Right lobe of liver (tissue), 4 donors: ENCODE measurements at regions not wholly inside any gene's neighbourhood (a gene's known extent, or its start where the extent isn't known, plus 50 kb on each side); places are given as distances from the start of the nearest gene placed in this dataset.

ENCODE experiments used
- POLR2A ChIP-seq: fragments of 450-650 bp; IDR thresholded peaks from one replicate; pipeline ENCODE4 v1.6.1; 2017; ENCODE audit warnings: antibody characterized with exemption, mild to moderate bottlenecking
- TF ChIP-seq, protein P1 (sequence below), 4 donors: fragments of 200-600 bp in 3 of 4; fragments of 450-650 bp in 1 of 4; IDR thresholded peaks; one replicate each; pipeline versions ENCODE4 v1.5.1 to v1.8.0; 2016 to 2022; ENCODE audit warnings: antibody characterized with exemption in 4 of 4, mild to moderate bottlenecking in 2 of 4
- donor health status: DM: no; HTN: no; CAD: no.
- donor health status: DM: no; HTN: no; CAD: no.
- donor health status: DM: no; HTN: yes; CAD: no.

DNA sequence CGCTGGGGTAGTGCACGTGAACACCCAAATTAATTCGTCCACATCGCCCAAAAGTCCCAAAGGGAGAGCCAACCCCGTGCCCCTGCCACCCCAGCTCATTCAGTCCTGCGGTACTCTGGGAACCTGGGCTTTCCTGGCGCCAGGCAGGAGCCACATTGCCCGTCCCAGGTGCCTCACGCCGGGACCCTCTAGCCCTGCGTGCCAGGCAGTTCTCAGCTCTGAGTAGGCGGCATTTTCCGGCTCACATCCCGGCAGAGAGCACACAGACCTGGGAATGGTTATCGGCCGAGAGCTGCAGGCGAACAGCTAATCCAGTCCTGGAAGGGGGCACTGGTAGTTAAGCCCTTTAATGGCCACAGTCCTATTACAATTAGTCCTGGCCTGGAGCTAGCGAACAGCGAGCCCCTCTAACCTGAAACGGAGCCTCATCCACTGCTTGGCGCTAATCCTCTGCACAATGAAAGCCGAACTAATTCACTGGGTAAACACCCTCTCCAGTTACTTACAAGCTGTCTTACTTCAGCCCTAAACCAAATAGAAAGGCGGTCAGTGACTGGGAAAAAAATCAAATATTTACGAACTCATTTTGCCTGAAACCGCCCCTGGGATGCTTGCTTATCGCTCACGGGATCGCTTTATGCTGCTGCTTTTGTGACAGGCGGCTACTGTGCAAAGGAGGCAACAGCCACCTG lies 254.6 kb upstream of the SOX14 start:
- TF ChIP-seq, protein P1, sequence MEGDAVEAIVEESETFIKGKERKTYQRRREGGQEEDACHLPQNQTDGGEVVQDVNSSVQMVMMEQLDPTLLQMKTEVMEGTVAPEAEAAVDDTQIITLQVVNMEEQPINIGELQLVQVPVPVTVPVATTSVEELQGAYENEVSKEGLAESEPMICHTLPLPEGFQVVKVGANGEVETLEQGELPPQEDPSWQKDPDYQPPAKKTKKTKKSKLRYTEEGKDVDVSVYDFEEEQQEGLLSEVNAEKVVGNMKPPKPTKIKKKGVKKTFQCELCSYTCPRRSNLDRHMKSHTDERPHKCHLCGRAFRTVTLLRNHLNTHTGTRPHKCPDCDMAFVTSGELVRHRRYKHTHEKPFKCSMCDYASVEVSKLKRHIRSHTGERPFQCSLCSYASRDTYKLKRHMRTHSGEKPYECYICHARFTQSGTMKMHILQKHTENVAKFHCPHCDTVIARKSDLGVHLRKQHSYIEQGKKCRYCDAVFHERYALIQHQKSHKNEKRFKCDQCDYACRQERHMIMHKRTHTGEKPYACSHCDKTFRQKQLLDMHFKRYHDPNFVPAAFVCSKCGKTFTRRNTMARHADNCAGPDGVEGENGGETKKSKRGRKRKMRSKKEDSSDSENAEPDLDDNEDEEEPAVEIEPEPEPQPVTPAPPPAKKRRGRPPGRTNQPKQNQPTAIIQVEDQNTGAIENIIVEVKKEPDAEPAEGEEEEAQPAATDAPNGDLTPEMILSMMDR (IDR thresholded peaks at IDR 0.05) = no peak
- TF ChIP-seq POLR2A = no peak
